Esophagus muscularis mucosa (tissue), 4 donors: ENCODE measurements at regions not wholly inside any gene's neighbourhood (a gene's known extent, or its start where the extent isn't known, plus 50 kb on each side); places are given as distances from the start of the nearest gene placed in this dataset.
A peak's percentile ranks its signal among the peaks of the same experiment; 100 is the strongest.

Source experiments
- DNase-seq: peaks from one replicate; pipeline ENCODE4 v3.0.0-alpha.2; 2017; ENCODE audit errors: extremely low spot score
- H3K27ac ChIP-seq, 4 donors: fragments of 200-600 bp; sonication (generic); replicated peaks in 1 of 4; 1 replicate in 3 of 4; 2 replicates in 1 of 4; pipeline ENCODE4 v1.5.1; 2016 to 2019; ENCODE audit warnings: mild to moderate bottlenecking in 1 of 4
- H3K27me3 ChIP-seq, 4 donors: fragments of 200-600 bp; sonication (generic); one replicate each; pipeline versions ENCODE4 v1.5.1 to v1.6.0; 2016 to 2019
- H3K36me3 ChIP-seq, 4 donors: fragments of 200-600 bp; sonication (generic); one replicate each; pipeline ENCODE4 v1.5.1; 2016 to 2019
- H3K4me1 ChIP-seq, 4 donors: fragments of 200-600 bp; sonication (generic); one replicate each; pipeline ENCODE4 v1.5.1; 2016 to 2019
- H3K4me3 ChIP-seq, 4 donors: fragments of 200-600 bp; sonication (generic); 1 replicate in 2 of 4; 2 replicates in 2 of 4; pipeline ENCODE4 v1.5.1; 2016 to 2019; ENCODE audit warnings: mild to moderate bottlenecking in 4 of 4, moderate library complexity in 1 of 4
- H3K9me3 ChIP-seq, 4 donors: fragments of 200-600 bp; sonication (generic); 1 replicate in 3 of 4; 2 replicates in 1 of 4; pipeline ENCODE4 v1.5.1; 2016 to 2019
- CTCF ChIP-seq, 3 experiments: fragments of 200-600 bp in 2 of 3; fragments of 450-650 bp in 1 of 3; sonication (generic) in 2 of 3; IDR thresholded peaks; one replicate each; pipeline ENCODE4 v1.5.1; 2017 to 2019; ENCODE audit warnings: antibody characterized with exemption in 3 of 3, mild to moderate bottlenecking in 2 of 3, moderate library complexity in 1 of 3
- EP300 ChIP-seq: sonication (generic); formaldehyde crosslinking; IDR thresholded peaks from one replicate; pipeline ENCODE4 v1.6.1; 2017; ENCODE audit warnings: antibody characterized with exemption
- POLR2A ChIP-seq: fragments of 450-650 bp; IDR thresholded peaks from one replicate; pipeline ENCODE4 v1.6.1; 2017; ENCODE audit warnings: antibody characterized with exemption, moderate library complexity, mild to moderate bottlenecking, low read depth
- POLR2AphosphoS5 ChIP-seq, 2 donors: sonication (generic); formaldehyde crosslinking; IDR thresholded peaks; one replicate each; pipeline ENCODE4 v1.6.1; 2017; ENCODE audit warnings: antibody characterized with exemption in 2 of 2
- WGBS: methylation state at CpG from one replicate; pipeline ENCODE4 v1.1.5; 2018; 5-methylcytosine and 5-hydroxymethylcytosine counted together
- intact Hi-C: fragments of 100-400 bp; cut with DNase I; formaldehyde crosslinking; loops from one replicate; pipeline ENCODE4 v1.15.1; 2023

- no peaks in the 10 kb centered on the region for H3K36me3 ChIP-seq
- no peaks in the 10 kb centered on the region for H3K9me3 ChIP-seq
- intact Hi-C loops: loop anchor here (10.0 kb wide), 1 partner anchor 489 kb away; no protein-coding TSS in a partner anchor
- TF ChIP-seq POLR2A (no peak), CTCF (IDR thresholded peaks at IDR 0.05) (no peak), POLR2AphosphoS5 (IDR thresholded peaks at IDR 0.05) (no peak), EP300 (no peak)
- H3K27ac ChIP-seq: no peak overlapping the region
- H3K4me3 ChIP-seq: no peak overlapping the region
- DNase-seq: no peak
- H3K27me3 ChIP-seq: no peaks in the 10 kb centered on the region
- peaks cover 7 to 25% (median 21%) of the 10 kb centered on the region in 4 donors for H3K4me1 ChIP-seq
- 90% methylated on average over 2 of the region's 2 CpGs for WGBS
Measured at GRCh38 chr1:229153955-229154548, 116.9 kb upstream of the RAB4A start.

GRCh38 chr1:229154811-229155210 lies 116.1 kb upstream of the RAB4A start:
- intact Hi-C loops: loop anchor here (10.0 kb wide), 1 partner anchor 490 kb away; no protein-coding TSS in a partner anchor
- no peak for DNase-seq
- TF ChIP-seq POLR2A: no peak
- no peak for TF ChIP-seq POLR2AphosphoS5 (IDR thresholded peaks at IDR 0.05)
- TF ChIP-seq CTCF (IDR thresholded peaks at IDR 0.05): no peak
- TF ChIP-seq EP300: no peak
- H3K4me1 ChIP-seq: peaks cover 7 to 25% (median 21%) of the 10 kb centered on the region in 4 donors
- 80% methylated on average over 3 of the region's 3 CpGs for WGBS
- no peak overlapping the region for H3K4me3 ChIP-seq
- no peak overlapping the region for H3K27ac ChIP-seq
- H3K27me3 ChIP-seq: no peaks in the 10 kb centered on the region
- no peaks in the 10 kb centered on the region for H3K36me3 ChIP-seq
- no peaks in the 10 kb centered on the region for H3K9me3 ChIP-seq

GRCh38 chr1:229155472-229155871 lies 115.4 kb upstream of the RAB4A start:
- no peaks in the 10 kb centered on the region for H3K36me3 ChIP-seq
- no peak overlapping the region for H3K27ac ChIP-seq
- H3K4me3 ChIP-seq: no peak overlapping the region
- H3K4me1 ChIP-seq: peaks cover 7 to 25% (median 21%) of the 10 kb centered on the region in 4 donors
- intact Hi-C loops: loop anchor here (10.0 kb wide), 1 partner anchor 491 kb away; no protein-coding TSS in a partner anchor
- DNase-seq: no peak
- no peaks in the 10 kb centered on the region for H3K9me3 ChIP-seq
- no peaks in the 10 kb centered on the region for H3K27me3 ChIP-seq
- WGBS: 63% methylated on average over 8 of the region's 9 CpGs
- TF ChIP-seq POLR2A: no peak
- TF ChIP-seq POLR2AphosphoS5 (IDR thresholded peaks at IDR 0.05): no peak

- Histone ChIP-seq H3K4me1 (peaks cover 7 to 25% (median 21%) of the 10 kb centered on the region in 4 donors), H3K27me3 (no peaks in the 10 kb centered on the region), H3K36me3 (no peaks in the 10 kb centered on the region), H3K27ac (peak overlapping the region in 2 of 4 donors; percentile 22 to 30), H3K4me3 (no peak overlapping the region), H3K9me3 (no peaks in the 10 kb centered on the region)
- intact Hi-C loops: loop anchor here (2.0 to 10.0 kb wide), 2 partner anchors 422 to 492 kb away; partner anchors contain the start of gene RHOU
- 67% methylated on average over 3 of the region's 3 CpGs for WGBS
- DNase-seq: no peak
- TF ChIP-seq POLR2AphosphoS5 (IDR thresholded peaks at IDR 0.05): peak; percentile 17 to 19
- peak; percentile 59 to 75 (median 72) for TF ChIP-seq CTCF (IDR thresholded peaks at IDR 0.05)
- TF ChIP-seq EP300: no peak
Measured at GRCh38 chr1:229156872-229157271, 114.0 kb upstream of the RAB4A start.

GRCh38 chr1:229157480-229157879 lies 113.4 kb upstream of the RAB4A start:
- intact Hi-C loops: loop anchor here (2.0 to 10.0 kb wide), 2 partner anchors 423 to 493 kb away; partner anchors contain the start of gene RHOU
- no peaks in the 10 kb centered on the region for H3K27me3 ChIP-seq
- no peaks in the 10 kb centered on the region for H3K9me3 ChIP-seq
- 81% methylated on average over 4 of the region's 4 CpGs for WGBS
- H3K4me3 ChIP-seq: no peak overlapping the region
- no peak for DNase-seq
- H3K27ac ChIP-seq: peak overlapping the region in 1 of 4 donors; percentile 30
- no peaks in the 10 kb centered on the region for H3K36me3 ChIP-seq
- TF ChIP-seq EP300: no peak
- TF ChIP-seq CTCF (IDR thresholded peaks at IDR 0.05): no peak
- no peak for TF ChIP-seq POLR2A
- TF ChIP-seq POLR2AphosphoS5 (IDR thresholded peaks at IDR 0.05): no peak
- H3K4me1 ChIP-seq: peaks cover 7 to 25% (median 21%) of the 10 kb centered on the region in 4 donors
